ENCODE measurements at regions not wholly inside any gene's neighbourhood (a gene's known extent, or its start where the extent isn't known, plus 50 kb on each side); places are given as distances from the start of the nearest gene placed in this dataset.

GRCh38 chr18:75928706-75929105, 501.2 kb upstream of the SMIM21 start:
- Histone ChIP-seq H3K27ac (no peak overlapping the region), H3K9me3 (no peaks in the 10 kb centered on the region), H3K36me3 (no peaks in the 10 kb centered on the region), H3K4me3 (no peak overlapping the region), H3K27me3 (no peaks in the 10 kb centered on the region), H3K4me1 (peaks cover 0 to 3% (median 0%) of the 10 kb centered on the region in 3 donors)
- 60 to 70% methylated on average over 2 of the region's 2 CpGs for WGBS, 2 donors (ENCODE audit: low coverage in 1 of 2)
- TF ChIP-seq POLR2AphosphoS5 (IDR thresholded peaks at IDR 0.05) (no peak), CTCF (IDR thresholded peaks at IDR 0.05) (no peak), EP300 (IDR thresholded peaks at IDR 0.05) (no peak), POLR2A (IDR thresholded peaks at IDR 0.05) (no peak)
- ATAC-seq = no peak

GRCh38 chr18:75927791-75928190, 500.3 kb upstream of the SMIM21 start:
- 61 to 69% methylated on average over 5 of the region's 5 CpGs for WGBS, 2 donors (ENCODE audit: low coverage in 1 of 2)
- no peak overlapping the region for H3K4me3 ChIP-seq
- H3K27me3 ChIP-seq = no peaks in the 10 kb centered on the region
- H3K27ac ChIP-seq = no peak overlapping the region
- peaks cover 0 to 12% (median 0%) of the 10 kb centered on the region in 3 donors for H3K4me1 ChIP-seq
- ATAC-seq = no peak
- TF ChIP-seq POLR2A (IDR thresholded peaks at IDR 0.05) = no peak
- no peak for TF ChIP-seq POLR2AphosphoS5 (IDR thresholded peaks at IDR 0.05)
- TF ChIP-seq CTCF (IDR thresholded peaks at IDR 0.05) = no peak
- no peak for TF ChIP-seq EP300 (IDR thresholded peaks at IDR 0.05)
- H3K36me3 ChIP-seq = no peaks in the 10 kb centered on the region
- H3K9me3 ChIP-seq = no peaks in the 10 kb centered on the region

GRCh38 chr18:75926811-75927210, 499.3 kb upstream of the SMIM21 start:
- ATAC-seq = no peak
- Histone ChIP-seq H3K9me3 (no peaks in the 10 kb centered on the region), H3K4me1 (peaks cover 0 to 15% (median 0%) of the 10 kb centered on the region in 3 donors), H3K27me3 (no peaks in the 10 kb centered on the region), H3K36me3 (no peaks in the 10 kb centered on the region), H3K27ac (no peak overlapping the region), H3K4me3 (no peak overlapping the region)
- 84 to 94% methylated on average over 5 to 6 of the region's 6 CpGs for WGBS, 2 donors (ENCODE audit: low coverage in 1 of 2)
- no peak for TF ChIP-seq POLR2A (IDR thresholded peaks at IDR 0.05)
- TF ChIP-seq CTCF (IDR thresholded peaks at IDR 0.05) = no peak

- H3K27ac ChIP-seq = peak overlapping the region in 3 of 4 donors; percentile 46 to 63 (median 56)
- TF ChIP-seq POLR2AphosphoS5 (IDR thresholded peaks at IDR 0.05) (peak; percentile 95), CTCF (IDR thresholded peaks at IDR 0.05) (no peak)
These were observed 495.7 kb upstream of the SMIM21 start for GRCh38 chr18:75923169-75923568.

GRCh38 chr18:75916624-75916982, 489.1 kb upstream of the SMIM21 start:
- no peaks in the 10 kb centered on the region for H3K36me3 ChIP-seq
- WGBS, 2 donors (ENCODE audit: low coverage in 1 of 2) = no CpG with 5 or more reads among the region's 18 CpGs
- H3K27ac ChIP-seq = peak overlapping the region in 1 of 4 donors; percentile 30
- no peak for ATAC-seq
- peak overlapping the region; percentile 18 to 58 for H3K4me3 ChIP-seq
- peaks cover 0 to 12% (median 0%) of the 10 kb centered on the region in 3 donors for H3K4me1 ChIP-seq
- peaks cover 12% of the 10 kb centered on the region for H3K27me3 ChIP-seq
- H3K9me3 ChIP-seq = no peaks in the 10 kb centered on the region
- TF ChIP-seq CTCF (IDR thresholded peaks at IDR 0.05) (no peak), EP300 (IDR thresholded peaks at IDR 0.05) (no peak), POLR2A (IDR thresholded peaks at IDR 0.05) (no peak), POLR2AphosphoS5 (IDR thresholded peaks at IDR 0.05) (no peak)

More at GRCh38 chr18:75923169-75923568, 495.7 kb upstream of the SMIM21 start:
- peak; percentile 97 for ATAC-seq
- Histone ChIP-seq H3K36me3 (no peaks in the 10 kb centered on the region), H3K9me3 (no peaks in the 10 kb centered on the region), H3K4me1 (peaks cover 0 to 15% (median 0%) of the 10 kb centered on the region in 3 donors), H3K4me3 (no peak overlapping the region), H3K27me3 (no peaks in the 10 kb centered on the region)
- 8 to 24% methylated on average over 2 to 4 of the region's 4 CpGs for WGBS, 2 donors (ENCODE audit: low coverage in 1 of 2)
